GM19351 (cell line): ENCODE measurements at regions not wholly inside any gene's neighbourhood (a gene's known extent, or its start where the extent isn't known, plus 50 kb on each side); places are given as distances from the start of the nearest gene placed in this dataset.
"Not testable (repeated sequence)": the region's sequence is repeated elsewhere in the genome, so short reads cannot be mapped to it uniquely, and the experiment has no call there.

Source experiments
- ATAC-seq: cut with Tn5 transposase; IDR thresholded peaks from one replicate; pipeline ENCODE4 v1.9.1; 2021; ENCODE audit warnings: mild to moderate bottlenecking, moderate library complexity; ENCODE audit not compliant: unreplicated experiment

DNA sequence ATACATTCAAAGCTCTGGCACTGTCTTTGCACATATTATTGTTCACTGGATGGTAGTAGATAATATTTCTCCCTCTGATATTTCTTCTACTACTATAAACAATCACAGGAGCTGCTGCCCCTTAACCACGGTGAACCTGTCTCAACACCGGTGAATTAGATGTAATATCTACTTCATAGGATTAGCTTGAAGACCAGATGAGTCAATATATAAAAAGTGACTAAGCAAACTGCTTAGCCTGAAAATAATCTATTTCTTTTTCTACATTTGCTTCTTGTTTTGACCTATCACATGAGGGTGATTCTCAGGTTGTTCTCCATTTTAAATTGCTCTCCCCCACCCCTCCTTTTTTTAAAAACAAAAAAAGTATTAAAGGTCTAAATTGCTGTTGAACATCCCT is 645.5 kb downstream of the ANKRD50 start:
- ATAC-seq: no peak

GRCh38 chr4:124070688-124071484 is 641.6 kb downstream of the ANKRD50 start:
- ATAC-seq: no peak

DNA sequence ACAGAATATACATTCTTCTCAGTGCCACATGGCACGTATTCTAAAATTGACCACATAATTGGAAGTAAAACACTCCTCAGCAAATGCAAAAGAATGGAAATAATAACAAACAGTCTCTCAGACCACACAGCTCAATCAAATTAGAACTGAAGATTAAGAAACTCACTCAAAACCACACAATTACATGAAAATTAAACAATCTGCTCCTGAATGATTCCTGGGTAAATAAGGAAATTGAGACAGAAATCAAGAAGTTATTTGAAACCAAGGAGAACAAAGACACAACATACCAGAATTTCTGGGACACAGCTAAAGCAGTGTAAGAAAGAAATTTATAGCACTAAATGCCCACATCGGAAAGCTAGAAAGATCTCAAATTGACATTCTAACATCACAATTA is 637.3 kb downstream of the ANKRD50 start:
- not testable (repeated sequence) for ATAC-seq

DNA sequence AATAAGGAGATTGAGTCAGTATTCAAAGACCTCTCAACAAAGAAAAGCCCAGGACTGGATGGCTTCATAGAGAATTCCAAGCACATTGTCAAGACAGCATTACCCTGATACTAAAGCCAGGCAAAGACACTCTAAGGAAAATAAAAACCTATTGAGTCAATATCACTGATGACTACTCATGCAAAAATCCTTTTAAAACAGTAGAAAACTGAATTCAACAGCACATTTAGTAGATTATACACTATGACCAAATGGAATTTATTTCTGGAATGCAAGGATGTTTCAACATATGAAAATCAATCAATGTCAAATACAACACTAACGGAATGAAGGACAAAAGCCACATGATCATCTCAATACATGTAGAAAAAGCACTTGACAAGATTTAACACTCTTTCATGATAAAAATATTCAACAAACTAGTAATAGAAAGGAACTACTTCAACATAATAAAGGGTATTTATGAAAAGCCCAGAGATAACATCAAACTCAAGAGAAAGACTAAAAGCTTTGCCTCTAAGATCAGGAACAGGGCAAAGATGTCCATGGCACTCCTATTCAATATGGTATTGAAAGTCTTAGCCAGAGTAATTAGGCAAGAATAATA is 633.3 kb downstream of the ANKRD50 start:
- no peak for ATAC-seq

GRCh38 chr4:124083711-124084110 is 628.8 kb downstream of the ANKRD50 start:
- no peak for ATAC-seq

DNA sequence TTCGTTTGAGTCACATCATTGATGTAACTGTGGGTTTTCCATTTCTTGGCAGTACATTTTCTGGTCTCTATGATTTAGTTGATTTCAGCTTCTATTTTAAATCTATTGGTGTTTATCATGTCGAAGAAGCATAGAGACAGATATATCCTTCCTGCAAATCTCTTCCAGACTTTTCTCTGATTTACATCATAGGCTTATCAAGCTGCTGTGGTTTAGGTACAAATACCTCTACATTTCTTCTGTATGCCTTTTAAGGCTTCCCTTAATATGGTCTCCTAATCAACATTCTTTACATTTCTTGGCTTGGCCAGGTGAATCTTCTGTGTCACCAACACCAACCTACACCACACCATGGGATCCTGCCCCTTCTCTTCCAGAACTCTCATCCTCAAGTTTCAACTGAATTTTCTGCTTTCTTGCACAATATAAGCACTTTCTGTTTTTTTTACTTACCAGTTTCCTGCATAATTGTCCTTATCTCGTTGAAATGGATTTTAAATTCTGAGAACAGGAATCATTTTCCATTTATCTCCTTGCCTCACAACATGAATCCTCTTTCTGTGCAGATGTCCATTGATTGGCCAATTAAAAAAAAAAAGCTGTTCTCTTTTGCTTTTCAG is 626.9 kb downstream of the ANKRD50 start:
- ATAC-seq: no peak

GRCh38 chr4:124090021-124090420 is 622.5 kb downstream of the ANKRD50 start:
- no peak for ATAC-seq

GRCh38 chr4:124092101-124092500 is 620.4 kb downstream of the ANKRD50 start:
- ATAC-seq: no peak

DNA sequence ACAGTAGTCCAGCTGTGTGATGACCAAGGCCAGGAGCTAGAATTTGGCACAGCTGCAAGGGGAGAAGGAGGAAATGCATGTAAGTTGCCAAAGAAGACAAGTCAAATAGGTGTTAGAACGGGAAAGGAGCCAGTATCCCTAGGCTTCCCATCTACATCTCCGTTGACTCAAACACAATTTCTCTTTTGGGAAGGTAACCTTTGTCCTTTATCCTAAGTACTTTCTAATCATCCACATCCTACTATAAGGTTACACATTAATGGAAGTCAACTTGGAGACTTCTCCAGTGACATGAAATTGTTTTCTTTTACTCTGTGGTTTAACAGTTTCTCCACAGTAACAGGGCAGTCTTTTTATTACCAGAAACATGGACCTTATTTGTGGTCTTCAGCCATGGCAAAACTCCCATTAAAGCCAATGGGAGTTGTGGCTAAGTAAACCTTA is 620.0 kb downstream of the ANKRD50 start:
- no peak for ATAC-seq

- ATAC-seq: no peak
Observed at GRCh38 chr4:124095621-124096020, 616.9 kb downstream of the ANKRD50 start.

DNA sequence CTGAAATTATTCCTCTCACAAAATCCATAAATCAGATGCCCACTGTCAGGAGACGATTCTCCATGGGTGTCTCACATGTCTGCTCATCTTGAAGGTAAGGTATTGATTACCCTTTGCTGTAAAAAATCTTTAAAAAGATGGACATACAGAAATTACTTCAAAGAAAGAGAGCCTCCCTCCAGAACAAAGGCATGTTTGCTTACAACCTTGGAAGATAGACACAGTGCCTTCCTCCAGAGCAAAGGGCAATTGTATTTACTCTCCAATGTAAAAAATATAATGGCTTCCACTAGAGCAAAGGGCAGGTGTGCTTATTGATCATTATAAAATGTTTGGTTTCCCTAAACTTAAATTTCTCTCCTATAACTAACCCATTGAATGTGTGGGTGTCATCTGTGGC is 616.2 kb downstream of the ANKRD50 start:
- ATAC-seq: no peak

- ATAC-seq: no peak
Observed at GRCh38 chr4:124097447-124097846, 615.1 kb downstream of the ANKRD50 start.

DNA sequence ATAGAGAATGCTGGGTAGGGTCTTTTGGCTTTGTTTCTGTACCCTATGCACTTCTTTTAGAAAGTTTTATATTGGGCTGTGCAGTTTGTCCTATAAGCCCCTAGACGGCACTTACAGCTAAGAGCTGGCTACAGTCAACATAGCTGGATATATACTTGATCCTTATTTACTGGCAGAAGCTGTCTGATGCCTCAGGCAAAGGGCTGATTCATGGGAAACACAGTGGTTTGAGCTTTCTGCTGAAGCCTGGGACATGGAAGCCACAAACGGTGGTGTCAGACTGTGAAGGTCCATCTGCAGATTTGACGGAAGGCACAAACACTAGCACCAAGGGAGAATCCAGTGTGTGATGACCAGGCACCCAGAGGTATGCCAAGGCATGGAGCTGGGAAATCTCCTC is 608.4 kb downstream of the ANKRD50 start:
- no peak for ATAC-seq

GRCh38 chr4:124104628-124105027 is 607.9 kb downstream of the ANKRD50 start:
- no peak for ATAC-seq

DNA sequence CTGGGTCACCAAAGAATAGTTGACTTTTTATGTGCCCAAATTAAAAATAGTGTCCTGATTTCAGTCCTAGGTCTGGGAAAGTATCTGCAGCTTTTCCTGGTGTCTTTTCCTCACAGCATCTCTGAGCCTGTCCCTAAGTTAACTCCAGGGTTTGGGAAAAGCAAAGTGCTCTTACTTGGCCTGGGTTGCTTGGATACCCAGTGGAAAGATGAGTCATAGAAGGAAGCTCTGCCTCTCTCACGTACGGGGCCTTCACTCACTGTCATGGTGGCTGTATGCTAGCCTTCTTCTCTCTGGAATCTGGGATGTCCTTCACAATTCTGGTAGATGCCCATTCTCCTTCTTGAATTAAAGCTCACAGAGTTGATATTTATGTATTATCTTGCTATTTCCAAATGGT is 607.3 kb downstream of the ANKRD50 start:
- ATAC-seq: no peak

DNA sequence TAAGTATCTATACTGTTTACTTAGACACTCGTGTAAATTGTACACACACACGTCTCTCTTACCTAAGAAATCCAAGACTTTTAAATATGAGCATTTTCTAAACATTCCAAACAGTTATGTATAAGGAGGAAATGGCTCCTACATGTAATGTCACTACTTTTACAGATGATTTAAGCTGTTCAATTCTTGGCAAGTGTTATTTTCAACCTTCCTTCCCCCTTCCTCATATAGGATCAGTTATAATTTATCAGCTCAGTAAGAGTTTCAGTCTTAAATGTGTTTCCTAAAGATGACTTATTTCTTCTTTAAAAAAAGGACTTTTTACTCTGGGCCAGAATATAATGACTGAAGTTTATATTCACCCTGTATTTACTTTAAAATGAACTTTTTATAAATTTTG is 601.1 kb downstream of the ANKRD50 start:
- no peak for ATAC-seq

GRCh38 chr4:124111922-124112321 is 600.6 kb downstream of the ANKRD50 start:
- peak; percentile 76 for ATAC-seq

DNA sequence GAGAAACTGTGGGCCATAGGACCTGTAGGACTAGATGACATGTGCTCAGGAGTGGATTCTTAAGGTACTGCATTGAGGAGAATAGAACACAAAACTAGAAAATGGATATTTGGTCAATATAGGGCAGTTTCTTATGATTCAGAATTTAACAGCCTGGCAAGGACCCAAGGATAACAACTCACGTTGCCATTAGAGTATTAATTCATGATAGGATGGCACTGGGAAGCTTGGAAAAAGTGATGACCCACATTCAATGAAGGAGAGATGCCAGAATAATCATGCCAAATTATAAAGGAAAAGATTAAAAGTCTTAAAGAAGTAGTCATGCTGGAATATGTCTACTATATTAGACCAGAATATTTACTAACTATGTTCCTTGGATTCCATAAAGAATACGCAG is 594.5 kb downstream of the ANKRD50 start:
- ATAC-seq: no peak

GRCh38 chr4:124121461-124121971 is 591.0 kb downstream of the ANKRD50 start:
- ATAC-seq: no peak

DNA sequence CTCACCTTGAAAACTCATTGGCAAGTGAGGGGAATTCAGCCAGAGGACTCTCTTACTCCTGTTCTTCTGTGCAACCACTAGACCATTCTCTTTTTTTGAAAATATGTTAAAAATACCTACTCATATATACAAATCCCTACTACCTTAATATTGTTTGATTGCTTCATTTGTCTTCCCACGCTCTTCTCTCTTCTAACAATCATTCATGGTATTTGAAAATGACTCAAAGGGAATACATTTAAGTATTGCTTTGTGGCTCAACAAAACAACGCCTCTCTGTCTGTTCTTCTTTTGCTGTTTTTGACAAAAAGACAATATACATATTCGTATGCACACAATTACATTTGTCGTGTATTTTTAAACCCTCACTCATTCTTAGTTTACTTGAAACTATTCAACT is 589.4 kb downstream of the ANKRD50 start:
- no peak for ATAC-seq

GRCh38 chr4:124123721-124124120 is 588.8 kb downstream of the ANKRD50 start:
- no peak for ATAC-seq

- not testable (repeated sequence) for ATAC-seq
Observed at GRCh38 chr4:124131324-124131723, 581.2 kb downstream of the ANKRD50 start.
